Adrenal gland (tissue), 5 donors: ENCODE measurements at regions not wholly inside any gene's neighbourhood (a gene's known extent, or its start where the extent isn't known, plus 50 kb on each side); places are given as distances from the start of the nearest gene placed in this dataset.

Source experiments
- POLR2A ChIP-seq, 2 donors: fragments of 450-650 bp; IDR thresholded peaks; one replicate each; pipeline ENCODE4 v1.6.1; 2017; ENCODE audit warnings: antibody characterized with exemption in 2 of 2, mild to moderate bottlenecking in 2 of 2, moderate library complexity in 1 of 2
- TF ChIP-seq, protein P1 (sequence below), 6 experiments: fragments of 450-650 bp in 4 of 6; fragments of 200-600 bp in 2 of 6; sonication (generic) in 1 of 6; IDR thresholded peaks; 1 replicate in 5 of 6; 2 replicates in 1 of 6; pipeline versions ENCODE4 v1.5.1 to v1.8.0; 2016 to 2021; ENCODE audit warnings: antibody characterized with exemption in 6 of 6, mild to moderate bottlenecking in 2 of 6, moderate library complexity in 1 of 6
- donor health status: DM: no; HTN: no; CAD: no.

DNA sequence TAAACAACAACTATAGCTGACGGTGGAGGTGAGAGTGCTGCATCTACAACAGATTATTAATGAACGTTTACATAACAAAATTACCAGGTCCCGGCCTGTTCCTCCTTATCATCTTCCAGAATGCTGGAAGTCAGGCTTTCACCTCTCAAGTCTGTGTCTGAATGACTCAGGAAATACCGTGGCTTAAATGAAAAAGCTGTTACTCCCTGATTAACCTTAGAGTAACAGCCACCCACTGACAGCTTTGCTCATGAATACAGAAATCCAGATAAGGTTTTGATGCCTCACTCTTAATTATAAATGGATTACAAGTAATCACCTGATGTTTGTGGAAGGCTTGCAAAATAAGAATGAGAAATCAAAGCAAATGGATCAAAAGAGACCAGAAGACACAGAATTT lies 885.3 kb upstream of the CELF4 start:
- TF ChIP-seq, protein P1, sequence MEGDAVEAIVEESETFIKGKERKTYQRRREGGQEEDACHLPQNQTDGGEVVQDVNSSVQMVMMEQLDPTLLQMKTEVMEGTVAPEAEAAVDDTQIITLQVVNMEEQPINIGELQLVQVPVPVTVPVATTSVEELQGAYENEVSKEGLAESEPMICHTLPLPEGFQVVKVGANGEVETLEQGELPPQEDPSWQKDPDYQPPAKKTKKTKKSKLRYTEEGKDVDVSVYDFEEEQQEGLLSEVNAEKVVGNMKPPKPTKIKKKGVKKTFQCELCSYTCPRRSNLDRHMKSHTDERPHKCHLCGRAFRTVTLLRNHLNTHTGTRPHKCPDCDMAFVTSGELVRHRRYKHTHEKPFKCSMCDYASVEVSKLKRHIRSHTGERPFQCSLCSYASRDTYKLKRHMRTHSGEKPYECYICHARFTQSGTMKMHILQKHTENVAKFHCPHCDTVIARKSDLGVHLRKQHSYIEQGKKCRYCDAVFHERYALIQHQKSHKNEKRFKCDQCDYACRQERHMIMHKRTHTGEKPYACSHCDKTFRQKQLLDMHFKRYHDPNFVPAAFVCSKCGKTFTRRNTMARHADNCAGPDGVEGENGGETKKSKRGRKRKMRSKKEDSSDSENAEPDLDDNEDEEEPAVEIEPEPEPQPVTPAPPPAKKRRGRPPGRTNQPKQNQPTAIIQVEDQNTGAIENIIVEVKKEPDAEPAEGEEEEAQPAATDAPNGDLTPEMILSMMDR (IDR thresholded peaks at IDR 0.05) = no peak
- no peak for TF ChIP-seq POLR2A (IDR thresholded peaks at IDR 0.05)
